Progenitor cell of endocrine pancreas (in vitro differentiated cells): ENCODE measurements at regions not wholly inside any gene's neighbourhood (a gene's known extent, or its start where the extent isn't known, plus 50 kb on each side); places are given as distances from the start of the nearest gene placed in this dataset.

Source experiments
- DNase-seq: peaks from one replicate; pipeline ENCODE4 v3.0.0; 2021; ENCODE audit warnings: low spot score; ENCODE audit not compliant: unreplicated experiment
- H3K27ac Mint-ChIP-seq: 2 replicates; pipeline ENCODE4 v1.8.0; 2021; ENCODE audit warnings: mild to moderate bottlenecking, moderate library complexity, mixed read lengths
- H3K27me3 Mint-ChIP-seq: 2 replicates; pipeline ENCODE4 v1.8.0; 2021; ENCODE audit warnings: mixed read lengths
- H3K36me3 Mint-ChIP-seq: 2 replicates; pipeline ENCODE4 v1.8.0; 2022; ENCODE audit warnings: mixed read lengths; ENCODE audit not compliant: insufficient read depth
- H3K4me1 Mint-ChIP-seq: 2 replicates; pipeline ENCODE4 v1.8.0; 2021; ENCODE audit warnings: low read depth, mixed read lengths
- H3K4me3 Mint-ChIP-seq: 2 replicates; pipeline ENCODE4 v1.8.0; 2021; ENCODE audit warnings: low read depth, mild to moderate bottlenecking, moderate library complexity, mixed read lengths
- H3K9me3 Mint-ChIP-seq: 2 replicates; pipeline ENCODE4 v1.8.0; 2021; ENCODE audit warnings: low read depth, mixed read lengths
- TF ChIP-seq, protein P1 (sequence below): fragments of 200-600 bp; sonication (generic); IDR thresholded peaks from one replicate; pipeline ENCODE4 v1.5.0; 2021; ENCODE audit warnings: antibody characterized with exemption, mild to moderate bottlenecking; ENCODE audit not compliant: unreplicated experiment

GRCh38 chr19:30272554-30272953, 99.6 kb upstream of the ZNF536 start:
- peaks cover 11% of the 10 kb centered on the region for H3K9me3 Mint-ChIP-seq
- H3K4me3 Mint-ChIP-seq, result no peak overlapping the region
- H3K36me3 Mint-ChIP-seq, result peaks cover 5% of the 10 kb centered on the region
- peaks cover 11% of the 10 kb centered on the region for H3K27me3 Mint-ChIP-seq
- TF ChIP-seq, protein P1, sequence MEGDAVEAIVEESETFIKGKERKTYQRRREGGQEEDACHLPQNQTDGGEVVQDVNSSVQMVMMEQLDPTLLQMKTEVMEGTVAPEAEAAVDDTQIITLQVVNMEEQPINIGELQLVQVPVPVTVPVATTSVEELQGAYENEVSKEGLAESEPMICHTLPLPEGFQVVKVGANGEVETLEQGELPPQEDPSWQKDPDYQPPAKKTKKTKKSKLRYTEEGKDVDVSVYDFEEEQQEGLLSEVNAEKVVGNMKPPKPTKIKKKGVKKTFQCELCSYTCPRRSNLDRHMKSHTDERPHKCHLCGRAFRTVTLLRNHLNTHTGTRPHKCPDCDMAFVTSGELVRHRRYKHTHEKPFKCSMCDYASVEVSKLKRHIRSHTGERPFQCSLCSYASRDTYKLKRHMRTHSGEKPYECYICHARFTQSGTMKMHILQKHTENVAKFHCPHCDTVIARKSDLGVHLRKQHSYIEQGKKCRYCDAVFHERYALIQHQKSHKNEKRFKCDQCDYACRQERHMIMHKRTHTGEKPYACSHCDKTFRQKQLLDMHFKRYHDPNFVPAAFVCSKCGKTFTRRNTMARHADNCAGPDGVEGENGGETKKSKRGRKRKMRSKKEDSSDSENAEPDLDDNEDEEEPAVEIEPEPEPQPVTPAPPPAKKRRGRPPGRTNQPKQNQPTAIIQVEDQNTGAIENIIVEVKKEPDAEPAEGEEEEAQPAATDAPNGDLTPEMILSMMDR, result no peak
- H3K27ac Mint-ChIP-seq, result no peak overlapping the region
- no peak for DNase-seq
- H3K4me1 Mint-ChIP-seq, result peaks cover 12% of the 10 kb centered on the region

- no peak overlapping the region for H3K27ac Mint-ChIP-seq
- peaks cover 11% of the 10 kb centered on the region for H3K9me3 Mint-ChIP-seq
- H3K36me3 Mint-ChIP-seq, result peaks cover 5% of the 10 kb centered on the region
- H3K4me1 Mint-ChIP-seq, result peaks cover 12% of the 10 kb centered on the region
- H3K27me3 Mint-ChIP-seq, result peaks cover 12% of the 10 kb centered on the region
- no peak overlapping the region for H3K4me3 Mint-ChIP-seq
- no peak for DNase-seq
- TF ChIP-seq, protein P1, result no peak
These were observed 99.0 kb upstream of the ZNF536 start for GRCh38 chr19:30273184-30273583.

DNA sequence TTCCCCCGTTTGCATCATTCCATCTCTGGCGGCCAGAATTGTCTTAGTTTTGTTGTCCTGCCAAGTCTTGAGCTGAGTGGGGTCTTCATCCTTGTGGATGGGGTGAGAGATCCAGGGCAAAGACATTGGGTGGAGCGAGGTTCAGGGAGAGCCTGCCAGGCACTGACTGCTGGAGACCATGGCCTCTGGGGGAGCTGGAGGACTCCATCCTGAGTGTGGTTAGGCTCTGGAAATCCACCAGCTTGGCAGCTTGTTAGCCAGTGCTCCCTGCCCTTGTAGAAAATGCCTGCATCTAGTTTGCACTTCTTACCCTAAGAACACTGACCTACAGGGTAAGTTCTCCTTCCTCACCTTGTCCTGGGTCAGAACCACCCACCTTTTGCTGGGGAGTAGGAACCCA, 97.2 kb upstream of the ZNF536 start:
- Mint-ChIP-seq H3K4me1 (peaks cover 12% of the 10 kb centered on the region), H3K27ac (no peak overlapping the region), H3K4me3 (no peak overlapping the region), H3K9me3 (peaks cover 11% of the 10 kb centered on the region), H3K36me3 (peaks cover 5% of the 10 kb centered on the region), H3K27me3 (peaks cover 18% of the 10 kb centered on the region)
- DNase-seq, result no peak
- TF ChIP-seq, protein P1, result no peak

- TF ChIP-seq, protein P1, result no peak
- DNase-seq, result no peak
- Mint-ChIP-seq H3K9me3 (peaks cover 11% of the 10 kb centered on the region), H3K27me3 (peaks cover 27% of the 10 kb centered on the region), H3K27ac (no peak overlapping the region), H3K36me3 (peaks cover 5% of the 10 kb centered on the region), H3K4me3 (no peak overlapping the region), H3K4me1 (peaks cover 12% of the 10 kb centered on the region)
These were observed 95.9 kb upstream of the ZNF536 start for GRCh38 chr19:30276011-30276882.

- no peak overlapping the region for H3K4me3 Mint-ChIP-seq
- peaks cover 5% of the 10 kb centered on the region for H3K36me3 Mint-ChIP-seq
These were observed 95.3 kb upstream of the ZNF536 start for GRCh38 chr19:30276883-30277280.

More at GRCh38 chr19:30276883-30277280, 95.3 kb upstream of the ZNF536 start:
- Mint-ChIP-seq H3K27ac (no peak overlapping the region), H3K9me3 (peaks cover 11% of the 10 kb centered on the region), H3K27me3 (peaks cover 27% of the 10 kb centered on the region), H3K4me1 (peaks cover 12% of the 10 kb centered on the region)
- DNase-seq, result no peak
- TF ChIP-seq, protein P1, result no peak
